ENCODE measurements at regions not wholly inside any gene's neighbourhood (a gene's known extent, or its start where the extent isn't known, plus 50 kb on each side); places are given as distances from the start of the nearest gene placed in this dataset.

DNA sequence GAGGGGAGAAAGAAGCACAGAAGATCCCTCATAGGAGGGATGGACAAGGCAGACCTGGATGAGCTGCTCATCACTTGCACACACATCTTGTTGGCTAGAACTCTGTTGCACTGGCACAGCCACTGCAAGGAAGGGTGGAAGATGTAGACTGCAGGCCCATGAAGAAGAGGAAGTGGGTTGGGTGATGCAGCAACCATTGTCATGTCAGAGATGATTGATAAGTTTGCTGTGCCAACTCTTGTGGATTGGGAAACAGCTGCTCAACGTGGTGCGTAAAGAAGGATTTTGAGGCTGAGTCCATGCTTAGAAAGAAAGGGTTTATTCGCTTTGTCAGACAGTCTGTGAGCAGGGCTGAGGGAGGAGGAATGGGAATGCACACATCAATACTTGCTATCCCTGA, 161.4 kb upstream of the MPHOSPH6 start:
- Mint-ChIP-seq H3K27me3 (peaks cover 58% of the 10 kb centered on the region), H3K27ac (ENCODE audit: low read depth) (no peak overlapping the region), H3K4me1 (no peaks in the 10 kb centered on the region), H3K36me3 (ENCODE audit: insufficient read depth) (no peaks in the 10 kb centered on the region), H3K4me3 (no peak overlapping the region), H3K9me3 (no peaks in the 10 kb centered on the region)
- ATAC-seq (replicated peaks; ENCODE audit: extremely low read depth, poor library complexity, severe bottlenecking), result no peak
- DNase-seq (ENCODE audit: low spot score in 2 of 2), result no peak

DNA sequence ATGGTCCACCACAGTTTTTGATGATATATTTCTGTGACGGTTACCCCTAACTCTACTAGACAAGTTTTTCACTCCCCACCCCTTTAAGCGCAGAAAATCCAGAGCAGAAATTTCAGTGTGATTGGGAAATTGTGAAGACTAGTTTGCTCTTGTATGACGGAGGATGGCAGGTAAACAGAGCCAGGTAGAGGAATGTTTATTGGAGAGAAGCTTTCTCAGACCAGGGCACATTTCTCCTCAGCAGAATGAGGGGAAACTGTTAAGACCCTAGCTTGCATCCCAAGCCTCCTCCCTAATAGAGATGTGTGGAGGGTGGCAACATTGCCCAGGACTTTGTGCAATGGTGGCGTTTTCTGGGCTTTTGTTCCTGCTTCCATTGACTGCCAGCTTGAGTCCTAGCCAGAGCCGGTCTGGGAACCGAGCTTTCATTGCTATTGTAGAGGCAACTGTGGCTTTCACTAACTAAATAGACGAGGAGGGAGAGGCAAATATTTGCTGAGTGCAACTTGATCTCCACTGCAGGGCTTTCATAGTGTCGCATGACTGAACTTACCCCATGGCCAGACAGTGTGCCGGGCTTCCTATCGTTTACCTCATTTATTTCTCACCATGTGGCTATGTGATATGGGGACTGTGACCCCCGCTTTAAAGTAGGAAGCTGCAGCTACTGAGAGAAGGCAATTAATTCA, 159.6 kb upstream of the MPHOSPH6 start:
- no peak for DNase-seq (ENCODE audit: low spot score in 2 of 2)
- Mint-ChIP-seq H3K27me3 (peaks cover 48% of the 10 kb centered on the region), H3K9me3 (no peaks in the 10 kb centered on the region), H3K27ac (ENCODE audit: low read depth) (no peak overlapping the region), H3K4me3 (no peak overlapping the region), H3K4me1 (no peaks in the 10 kb centered on the region), H3K36me3 (ENCODE audit: insufficient read depth) (no peaks in the 10 kb centered on the region)
- no peak for ATAC-seq (replicated peaks; ENCODE audit: extremely low read depth, poor library complexity, severe bottlenecking)

DNA sequence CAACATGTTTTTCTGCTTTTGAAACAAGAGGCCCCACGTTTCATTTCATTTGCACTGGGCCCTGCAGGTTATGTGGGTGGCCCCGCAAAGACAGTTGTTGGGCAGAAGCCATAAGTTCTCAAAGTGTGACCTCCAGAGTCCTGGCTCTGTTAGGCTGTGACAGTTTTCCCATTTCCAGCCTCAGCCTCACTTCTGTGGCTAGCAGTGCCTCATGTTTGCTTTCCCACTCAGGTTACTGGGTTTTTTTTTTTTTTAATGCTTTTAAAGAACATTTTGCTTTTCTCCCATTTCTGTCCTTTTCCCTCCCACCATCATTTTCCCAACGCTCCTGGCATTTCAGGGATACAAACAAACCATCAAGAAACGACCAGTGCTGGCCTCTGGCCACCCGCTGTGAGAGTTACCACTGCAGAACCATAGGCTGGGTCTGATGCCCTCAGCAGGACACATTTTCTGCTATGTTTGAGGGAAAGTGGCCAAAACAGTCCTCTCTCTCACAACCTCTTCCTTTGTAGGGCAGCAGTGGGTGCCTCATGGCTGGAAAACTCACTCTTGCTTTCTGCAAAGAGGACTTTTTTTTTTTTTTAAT, 159.0 kb upstream of the MPHOSPH6 start:
- H3K9me3 Mint-ChIP-seq, result peaks cover 4% of the 10 kb centered on the region
- no peak overlapping the region for H3K27ac Mint-ChIP-seq (ENCODE audit: low read depth)
- no peaks in the 10 kb centered on the region for H3K4me1 Mint-ChIP-seq
- H3K36me3 Mint-ChIP-seq (ENCODE audit: insufficient read depth), result peaks cover 1% of the 10 kb centered on the region
- H3K4me3 Mint-ChIP-seq, result no peak overlapping the region
- no peak for DNase-seq (ENCODE audit: low spot score in 2 of 2)
- peaks cover 48% of the 10 kb centered on the region for H3K27me3 Mint-ChIP-seq
- no peak for ATAC-seq (replicated peaks; ENCODE audit: extremely low read depth, poor library complexity, severe bottlenecking)

DNA sequence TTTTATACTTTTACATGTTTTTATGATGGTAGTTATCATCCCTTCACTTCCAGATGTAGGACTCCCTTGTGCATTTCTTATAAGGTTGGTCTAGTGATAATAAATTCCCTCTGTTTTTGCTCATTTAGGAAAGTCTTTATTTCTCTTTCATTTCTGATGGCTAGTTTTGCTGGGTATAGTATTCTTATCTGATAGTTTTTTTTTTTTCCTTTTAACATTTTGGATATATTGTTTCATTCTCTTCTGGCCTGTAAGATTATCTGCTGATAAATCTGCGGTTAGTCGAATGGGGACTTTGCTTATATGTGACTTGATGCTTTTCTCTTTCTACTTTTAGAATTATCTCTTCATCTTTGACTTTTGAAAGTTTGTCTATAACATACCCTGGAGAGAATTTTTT, 153.1 kb upstream of the MPHOSPH6 start:
- no peak overlapping the region for H3K27ac Mint-ChIP-seq (ENCODE audit: low read depth)
- H3K4me3 Mint-ChIP-seq, result no peak overlapping the region
- DNase-seq (ENCODE audit: low spot score in 2 of 2) (no peak), ATAC-seq (replicated peaks; ENCODE audit: extremely low read depth, poor library complexity, severe bottlenecking) (no peak)
- H3K36me3 Mint-ChIP-seq (ENCODE audit: insufficient read depth), result peaks cover 2% of the 10 kb centered on the region
- peaks cover 6% of the 10 kb centered on the region for H3K9me3 Mint-ChIP-seq
- peaks cover 29% of the 10 kb centered on the region for H3K27me3 Mint-ChIP-seq
- no peaks in the 10 kb centered on the region for H3K4me1 Mint-ChIP-seq

DNA sequence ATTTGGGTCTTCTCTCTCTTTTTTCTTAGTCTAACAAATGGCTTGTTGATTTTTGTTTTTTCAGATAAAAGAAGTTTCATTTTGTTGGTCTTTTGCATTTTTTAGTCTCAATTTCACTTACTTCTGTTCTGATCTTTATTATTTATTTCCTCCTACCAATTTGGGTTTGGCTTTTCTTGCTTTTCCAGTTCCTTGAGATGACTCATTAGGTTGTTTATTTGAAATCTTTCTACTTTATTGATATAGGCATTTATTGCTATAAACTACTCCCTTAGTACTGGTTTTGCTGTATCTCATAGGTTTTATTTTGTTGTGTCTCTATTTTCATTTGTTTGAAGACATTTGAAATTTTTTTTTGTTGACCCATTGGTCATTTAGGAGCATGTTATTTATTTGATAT, 152.2 kb upstream of the MPHOSPH6 start:
- DNase-seq (ENCODE audit: low spot score in 2 of 2) (no peak), ATAC-seq (replicated peaks; ENCODE audit: extremely low read depth, poor library complexity, severe bottlenecking) (no peak)
- H3K9me3 Mint-ChIP-seq, result peaks cover 6% of the 10 kb centered on the region
- no peak overlapping the region for H3K4me3 Mint-ChIP-seq
- peaks cover 2% of the 10 kb centered on the region for H3K36me3 Mint-ChIP-seq (ENCODE audit: insufficient read depth)
- peaks cover 19% of the 10 kb centered on the region for H3K27me3 Mint-ChIP-seq
- no peaks in the 10 kb centered on the region for H3K4me1 Mint-ChIP-seq
- H3K27ac Mint-ChIP-seq (ENCODE audit: low read depth), result no peak overlapping the region

DNA sequence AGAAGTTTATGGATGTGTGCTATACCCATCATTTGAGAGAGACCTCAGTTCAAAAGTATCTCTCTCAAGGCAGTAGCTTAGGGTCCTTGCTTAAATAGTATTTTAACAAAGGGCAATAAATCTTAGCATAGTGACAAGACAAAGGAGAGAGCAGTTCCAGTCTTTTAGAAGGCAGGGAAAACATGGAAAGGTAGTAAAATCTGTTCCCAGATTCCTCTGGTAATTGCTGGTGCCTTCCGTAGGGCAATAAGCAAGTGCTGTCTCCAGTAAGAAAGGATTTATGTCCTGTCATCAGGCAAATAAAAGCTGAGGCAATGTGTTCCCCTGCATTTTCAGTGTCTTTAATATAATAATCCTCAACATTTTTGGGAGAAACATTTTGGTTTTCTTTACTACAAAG, 149.0 kb upstream of the MPHOSPH6 start:
- H3K27ac Mint-ChIP-seq (ENCODE audit: low read depth), result no peak overlapping the region
- no peaks in the 10 kb centered on the region for H3K4me1 Mint-ChIP-seq
- peaks cover 10% of the 10 kb centered on the region for H3K27me3 Mint-ChIP-seq
- H3K4me3 Mint-ChIP-seq, result no peak overlapping the region
- peaks cover 3% of the 10 kb centered on the region for H3K9me3 Mint-ChIP-seq
- DNase-seq (ENCODE audit: low spot score in 2 of 2) (no peak), ATAC-seq (replicated peaks; ENCODE audit: extremely low read depth, poor library complexity, severe bottlenecking) (no peak)
- H3K36me3 Mint-ChIP-seq (ENCODE audit: insufficient read depth), result peaks cover 1% of the 10 kb centered on the region

DNA sequence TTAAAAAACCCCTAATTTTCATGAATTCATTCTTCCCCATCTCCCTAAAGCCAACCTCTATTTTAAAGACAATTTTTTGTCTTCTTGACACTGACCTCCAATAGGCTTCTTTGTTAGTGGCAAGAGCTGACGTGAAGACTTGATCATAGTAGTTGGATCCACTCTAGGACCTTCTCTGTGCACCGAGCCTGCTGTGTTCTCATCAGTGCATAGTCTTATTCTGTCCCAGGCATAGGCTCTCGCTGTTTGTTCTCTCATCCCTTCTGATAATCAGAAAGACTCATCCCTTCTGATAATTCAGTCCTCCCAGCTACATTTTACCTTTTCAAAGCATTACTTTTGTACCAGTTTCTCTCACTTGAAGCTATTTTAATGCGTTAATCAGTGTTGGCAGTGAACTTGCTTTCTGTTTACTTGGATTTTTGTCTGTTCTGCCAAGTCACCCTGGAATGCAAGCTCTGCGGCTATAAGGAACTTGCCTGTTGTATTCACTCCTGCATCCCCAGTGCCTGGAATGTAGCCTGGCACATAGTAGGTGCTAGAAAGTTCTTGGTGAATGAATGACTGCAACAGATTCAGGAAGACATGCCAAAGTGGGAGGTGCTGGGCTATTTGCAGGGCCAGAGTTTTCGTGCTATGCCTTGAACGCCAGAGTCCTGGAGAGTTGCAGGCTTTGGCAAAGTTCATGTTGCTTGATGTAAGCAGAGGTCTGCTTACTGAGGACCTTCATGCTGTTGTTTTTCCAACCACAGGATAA, 147.6 kb upstream of the MPHOSPH6 start:
- Mint-ChIP-seq H3K36me3 (ENCODE audit: insufficient read depth) (no peaks in the 10 kb centered on the region), H3K4me1 (peaks cover 4% of the 10 kb centered on the region), H3K27ac (ENCODE audit: low read depth) (no peak overlapping the region), H3K27me3 (peaks cover 9% of the 10 kb centered on the region), H3K9me3 (peaks cover 4% of the 10 kb centered on the region), H3K4me3 (no peak overlapping the region)
- no peak for DNase-seq (ENCODE audit: low spot score in 2 of 2)
- ATAC-seq (replicated peaks; ENCODE audit: extremely low read depth, poor library complexity, severe bottlenecking), result no peak

DNA sequence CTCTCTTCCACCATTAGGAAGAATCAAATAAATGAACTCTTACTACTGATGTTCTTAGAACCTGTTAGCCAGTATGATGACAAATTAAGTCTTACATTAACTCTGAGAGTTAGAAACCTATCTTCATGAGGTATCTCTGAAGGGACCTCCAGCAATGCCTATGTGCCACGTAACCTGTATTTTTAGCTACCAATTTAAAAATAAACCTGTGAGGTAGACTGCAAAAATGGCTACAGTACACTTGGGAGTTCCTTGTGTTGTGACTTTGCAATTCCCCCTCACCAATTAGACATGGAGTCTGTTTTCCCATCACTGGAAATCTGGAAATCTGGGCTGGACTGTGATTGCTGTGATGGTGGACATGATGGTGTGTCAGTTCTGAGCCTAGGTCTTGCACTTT, 143.7 kb upstream of the MPHOSPH6 start:
- ATAC-seq (replicated peaks; ENCODE audit: extremely low read depth, poor library complexity, severe bottlenecking) (no peak), DNase-seq (ENCODE audit: low spot score in 2 of 2) (no peak)
- Mint-ChIP-seq H3K4me3 (no peak overlapping the region), H3K36me3 (ENCODE audit: insufficient read depth) (peaks cover 4% of the 10 kb centered on the region), H3K27me3 (no peaks in the 10 kb centered on the region), H3K27ac (ENCODE audit: low read depth) (no peak overlapping the region), H3K9me3 (peaks cover 5% of the 10 kb centered on the region), H3K4me1 (peaks cover 5% of the 10 kb centered on the region)

DNA sequence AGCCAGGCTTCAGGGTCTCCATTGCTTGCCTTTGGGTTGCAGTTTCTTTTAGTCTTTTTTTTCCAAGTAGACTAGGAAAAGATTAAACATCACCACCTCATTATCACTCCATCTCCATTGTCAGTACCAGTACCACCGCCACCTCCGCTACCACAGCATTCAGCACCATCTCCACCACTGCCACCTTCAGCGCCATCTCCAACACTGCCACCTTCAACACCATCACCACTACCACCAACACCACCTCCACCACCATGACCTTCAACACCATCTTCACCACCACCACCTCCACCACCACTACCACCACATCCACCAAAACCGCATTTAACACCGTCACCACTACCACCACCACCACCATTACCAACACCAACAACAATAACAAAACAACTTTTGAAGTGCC, 141.5 kb upstream of the MPHOSPH6 start:
- Mint-ChIP-seq H3K4me3 (no peak overlapping the region), H3K36me3 (ENCODE audit: insufficient read depth) (peaks cover 4% of the 10 kb centered on the region), H3K9me3 (peaks cover 5% of the 10 kb centered on the region), H3K27ac (ENCODE audit: low read depth) (no peak overlapping the region), H3K27me3 (no peaks in the 10 kb centered on the region), H3K4me1 (peaks cover 5% of the 10 kb centered on the region)
- ATAC-seq (replicated peaks; ENCODE audit: extremely low read depth, poor library complexity, severe bottlenecking) (no peak), DNase-seq (ENCODE audit: low spot score in 2 of 2) (no peak)

DNA sequence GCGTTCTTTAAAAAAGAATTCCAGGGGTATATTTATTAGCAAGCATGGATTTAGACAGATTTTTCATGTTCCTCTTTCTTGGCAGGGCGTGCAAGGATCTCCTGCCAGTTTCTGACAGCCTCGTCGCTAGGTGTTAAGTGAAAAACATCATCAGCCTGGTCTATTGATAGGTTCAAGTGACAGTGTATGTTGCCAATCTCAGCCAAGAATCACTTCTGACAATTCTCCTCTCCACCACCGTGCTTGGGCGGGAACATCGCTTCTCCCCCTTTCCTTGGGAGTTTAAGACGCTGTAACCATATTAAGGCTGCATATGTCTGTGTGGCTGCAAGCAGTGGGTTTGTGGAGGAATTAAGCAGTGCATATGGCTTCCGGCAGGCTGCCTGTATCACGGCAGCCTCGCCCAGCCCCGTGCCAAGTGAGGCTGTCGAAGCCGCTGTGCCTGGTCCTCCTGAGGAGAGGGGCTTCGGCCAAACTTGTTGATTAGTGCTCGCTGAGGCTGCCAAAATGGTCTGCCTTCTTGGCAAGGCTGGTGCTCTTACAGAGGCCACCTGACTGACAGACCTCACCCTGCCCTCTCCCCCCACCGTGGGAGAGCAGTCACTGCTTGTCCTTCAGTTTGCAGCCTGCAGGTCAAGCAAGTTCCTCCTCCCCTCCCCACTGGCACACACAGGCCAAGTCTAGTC, 132.2 kb upstream of the MPHOSPH6 start:
- H3K36me3 Mint-ChIP-seq (ENCODE audit: insufficient read depth), result no peaks in the 10 kb centered on the region
- H3K9me3 Mint-ChIP-seq, result no peaks in the 10 kb centered on the region
- H3K27ac Mint-ChIP-seq (ENCODE audit: low read depth), result no peak overlapping the region
- no peak for ATAC-seq (replicated peaks; ENCODE audit: extremely low read depth, poor library complexity, severe bottlenecking)
- no peak overlapping the region for H3K4me3 Mint-ChIP-seq
- H3K27me3 Mint-ChIP-seq, result no peaks in the 10 kb centered on the region
- no peaks in the 10 kb centered on the region for H3K4me1 Mint-ChIP-seq
- DNase-seq (ENCODE audit: low spot score in 2 of 2), result no peak

DNA sequence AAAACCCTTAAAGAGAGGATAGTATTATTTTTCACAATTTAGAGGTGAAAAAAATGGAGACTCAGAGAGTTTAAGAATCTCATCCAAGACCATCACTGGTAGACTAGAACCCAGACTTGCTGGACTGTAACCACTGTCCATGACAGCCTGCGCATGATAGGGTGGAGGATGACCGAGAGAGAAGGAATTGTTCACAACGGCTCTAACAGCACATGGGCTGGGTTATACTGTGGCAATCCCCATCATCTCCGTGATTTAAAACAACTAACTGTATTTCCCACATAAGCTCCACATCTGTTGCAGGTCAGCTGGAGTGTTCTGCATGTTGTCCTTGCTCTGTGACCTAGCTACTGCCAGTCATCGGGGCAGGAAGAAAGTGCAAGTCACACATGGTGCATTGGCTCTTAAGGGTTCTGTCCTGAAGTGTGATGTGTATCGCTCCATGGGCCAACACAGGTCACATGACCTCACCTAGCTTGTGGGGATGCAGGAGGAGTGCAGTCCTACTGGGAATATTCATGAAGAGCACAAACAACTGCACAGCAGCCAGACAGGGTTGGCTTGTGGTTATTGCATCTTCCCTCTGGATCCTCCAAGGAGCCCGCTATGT, 131.2 kb upstream of the MPHOSPH6 start:
- DNase-seq (ENCODE audit: low spot score in 2 of 2), result no peak
- Mint-ChIP-seq H3K27ac (ENCODE audit: low read depth) (no peak overlapping the region), H3K36me3 (ENCODE audit: insufficient read depth) (no peaks in the 10 kb centered on the region), H3K4me1 (no peaks in the 10 kb centered on the region), H3K27me3 (no peaks in the 10 kb centered on the region), H3K9me3 (no peaks in the 10 kb centered on the region), H3K4me3 (no peak overlapping the region)
- no peak for ATAC-seq (replicated peaks; ENCODE audit: extremely low read depth, poor library complexity, severe bottlenecking)

DNA sequence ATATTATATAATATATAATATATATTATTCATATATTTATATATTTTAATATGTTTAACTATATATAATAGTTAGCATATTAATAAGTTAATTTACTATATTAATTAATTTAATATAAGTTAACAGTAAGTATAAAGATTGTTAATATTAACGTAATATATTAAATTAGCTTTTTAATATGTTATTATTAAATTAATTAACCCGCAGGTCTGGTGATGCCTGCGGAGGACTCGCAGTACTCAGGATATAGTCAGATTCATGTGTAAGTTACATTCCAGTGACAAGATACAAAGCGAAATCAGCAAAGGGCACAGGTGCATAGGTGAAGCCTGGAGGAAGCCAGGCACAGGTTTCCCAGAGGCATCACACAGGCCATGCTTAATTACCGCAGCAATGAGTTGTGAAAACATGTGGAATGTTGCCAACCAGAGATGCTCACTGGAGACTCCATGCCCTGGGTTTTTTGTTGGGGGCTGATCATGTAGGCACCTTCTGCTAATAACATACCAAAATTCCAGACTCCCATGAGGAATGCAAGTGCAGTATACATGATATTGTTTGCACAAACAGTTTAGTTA, 130.4 kb upstream of the MPHOSPH6 start:
- no peak for DNase-seq (ENCODE audit: low spot score in 2 of 2)
- Mint-ChIP-seq H3K36me3 (ENCODE audit: insufficient read depth) (no peaks in the 10 kb centered on the region), H3K27me3 (no peaks in the 10 kb centered on the region), H3K4me1 (no peaks in the 10 kb centered on the region), H3K9me3 (no peaks in the 10 kb centered on the region), H3K4me3 (no peak overlapping the region), H3K27ac (ENCODE audit: low read depth) (no peak overlapping the region)
- no peak for ATAC-seq (replicated peaks; ENCODE audit: extremely low read depth, poor library complexity, severe bottlenecking)

Measured in central memory CD8-positive, alpha-beta T cell (primary cell).